ENCODE measurements at regions not wholly inside any gene's neighbourhood (a gene's known extent, or its start where the extent isn't known, plus 50 kb on each side); places are given as distances from the start of the nearest gene placed in this dataset.

- H4K20me1 ChIP-seq = no peaks in the 10 kb centered on the region
- H3K4me3 ChIP-seq = no peak overlapping the region
- no peaks in the 10 kb centered on the region for H3K27me3 ChIP-seq
- H3K27ac ChIP-seq = no peak overlapping the region
- no peak for TF ChIP-seq Cebpa-rat (IDR thresholded peaks at IDR 0.05)
- H3K36me3 ChIP-seq = no peaks in the 10 kb centered on the region
- no peak overlapping the region for H3K4me2 ChIP-seq
- peaks cover 16% of the 10 kb centered on the region for H3K9me3 ChIP-seq
- H3K9ac ChIP-seq = no peak overlapping the region
- H3K4me1 ChIP-seq = no peaks in the 10 kb centered on the region
These were observed 218.7 kb downstream of the FAM76B start for GRCh38 chr11:95570845-95571244.

GRCh38 chr11:95569207-95569606 lies 220.4 kb downstream of the FAM76B start:
- Histone ChIP-seq H3K36me3 (no peaks in the 10 kb centered on the region), H3K9me3 (peaks cover 16% of the 10 kb centered on the region), H3K4me1 (no peaks in the 10 kb centered on the region), H3K27ac (no peak overlapping the region), H3K4me3 (no peak overlapping the region), H3K27me3 (no peaks in the 10 kb centered on the region), H3K4me2 (no peak overlapping the region), H3K9ac (no peak overlapping the region), H4K20me1 (no peaks in the 10 kb centered on the region)
- no peak for TF ChIP-seq Cebpa-rat (IDR thresholded peaks at IDR 0.05)

- H3K4me2 ChIP-seq = no peak overlapping the region
- no peaks in the 10 kb centered on the region for H3K27me3 ChIP-seq
- H3K9ac ChIP-seq = no peak overlapping the region
- H3K4me1 ChIP-seq = no peaks in the 10 kb centered on the region
- no peaks in the 10 kb centered on the region for H4K20me1 ChIP-seq
- no peak for TF ChIP-seq Cebpa-rat (IDR thresholded peaks at IDR 0.05)
- no peak overlapping the region for H3K27ac ChIP-seq
- no peaks in the 10 kb centered on the region for H3K36me3 ChIP-seq
- H3K9me3 ChIP-seq = peaks cover 16% of the 10 kb centered on the region
- H3K4me3 ChIP-seq = no peak overlapping the region
These were observed 221.3 kb downstream of the FAM76B start for GRCh38 chr11:95568281-95568680.

GRCh38 chr11:95567685-95568084 lies 221.9 kb downstream of the FAM76B start:
- Histone ChIP-seq H3K4me2 (no peak overlapping the region), H3K9me3 (peaks cover 16% of the 10 kb centered on the region), H3K4me3 (no peak overlapping the region), H3K36me3 (no peaks in the 10 kb centered on the region), H3K27ac (no peak overlapping the region), H3K9ac (no peak overlapping the region), H3K27me3 (no peaks in the 10 kb centered on the region), H4K20me1 (no peaks in the 10 kb centered on the region), H3K4me1 (no peaks in the 10 kb centered on the region)
- TF ChIP-seq Cebpa-rat (IDR thresholded peaks at IDR 0.05) = no peak

GRCh38 chr11:95566211-95566610 lies 223.4 kb downstream of the FAM76B start:
- TF ChIP-seq Cebpa-rat (IDR thresholded peaks at IDR 0.05) = no peak
- peaks cover 16% of the 10 kb centered on the region for H3K9me3 ChIP-seq
- H3K4me1 ChIP-seq = no peaks in the 10 kb centered on the region
- H3K9ac ChIP-seq = no peak overlapping the region
- no peaks in the 10 kb centered on the region for H3K27me3 ChIP-seq
- H3K4me2 ChIP-seq = no peak overlapping the region
- no peak overlapping the region for H3K27ac ChIP-seq
- H3K36me3 ChIP-seq = no peaks in the 10 kb centered on the region
- no peaks in the 10 kb centered on the region for H4K20me1 ChIP-seq
- H3K4me3 ChIP-seq = no peak overlapping the region

GRCh38 chr11:95565724-95566141 lies 223.8 kb downstream of the FAM76B start:
- Histone ChIP-seq H4K20me1 (no peaks in the 10 kb centered on the region), H3K27me3 (no peaks in the 10 kb centered on the region), H3K4me3 (no peak overlapping the region), H3K36me3 (no peaks in the 10 kb centered on the region), H3K9ac (no peak overlapping the region), H3K27ac (no peak overlapping the region), H3K4me1 (no peaks in the 10 kb centered on the region), H3K9me3 (peaks cover 16% of the 10 kb centered on the region), H3K4me2 (no peak overlapping the region)
- TF ChIP-seq Cebpa-rat (IDR thresholded peaks at IDR 0.05) = no peak

GRCh38 chr11:95563859-95564258 lies 225.7 kb downstream of the FAM76B start:
- no peaks in the 10 kb centered on the region for H3K36me3 ChIP-seq
- H3K4me3 ChIP-seq = no peak overlapping the region
- no peak for TF ChIP-seq Cebpa-rat (IDR thresholded peaks at IDR 0.05)
- no peak overlapping the region for H3K9ac ChIP-seq
- H3K4me2 ChIP-seq = 0 out of 2 replicates have a peak overlapping the region, but pooled peaks have one; percentile 18
- peaks cover 5% of the 10 kb centered on the region for H3K9me3 ChIP-seq
- no peaks in the 10 kb centered on the region for H4K20me1 ChIP-seq
- H3K4me1 ChIP-seq = no peaks in the 10 kb centered on the region
- no peaks in the 10 kb centered on the region for H3K27me3 ChIP-seq
- no peak overlapping the region for H3K27ac ChIP-seq

GRCh38 chr11:95563173-95563572 lies 226.4 kb downstream of the FAM76B start:
- no peak overlapping the region for H3K9ac ChIP-seq
- no peaks in the 10 kb centered on the region for H4K20me1 ChIP-seq
- no peaks in the 10 kb centered on the region for H3K27me3 ChIP-seq
- no peak for TF ChIP-seq Cebpa-rat (IDR thresholded peaks at IDR 0.05)
- no peaks in the 10 kb centered on the region for H3K9me3 ChIP-seq
- H3K4me2 ChIP-seq = no peak overlapping the region
- H3K4me1 ChIP-seq = no peaks in the 10 kb centered on the region
- no peak overlapping the region for H3K4me3 ChIP-seq
- H3K36me3 ChIP-seq = no peaks in the 10 kb centered on the region
- H3K27ac ChIP-seq = no peak overlapping the region

- Histone ChIP-seq H3K4me3 (no peak overlapping the region), H3K36me3 (no peaks in the 10 kb centered on the region), H3K4me2 (no peak overlapping the region), H3K9me3 (no peaks in the 10 kb centered on the region), H3K9ac (no peak overlapping the region), H3K4me1 (no peaks in the 10 kb centered on the region), H3K27me3 (no peaks in the 10 kb centered on the region), H4K20me1 (no peaks in the 10 kb centered on the region), H3K27ac (no peak overlapping the region)
- TF ChIP-seq Cebpa-rat (IDR thresholded peaks at IDR 0.05) = no peak
These were observed 227.2 kb downstream of the FAM76B start for GRCh38 chr11:95562196-95562921.

- Histone ChIP-seq H3K9me3 (no peaks in the 10 kb centered on the region), H3K36me3 (no peaks in the 10 kb centered on the region), H3K4me1 (no peaks in the 10 kb centered on the region), H3K4me2 (no peak overlapping the region), H3K9ac (no peak overlapping the region), H3K27me3 (no peaks in the 10 kb centered on the region), H3K27ac (no peak overlapping the region), H4K20me1 (no peaks in the 10 kb centered on the region), H3K4me3 (no peak overlapping the region)
- no peak for TF ChIP-seq Cebpa-rat (IDR thresholded peaks at IDR 0.05)
These were observed 229.7 kb downstream of the FAM76B start for GRCh38 chr11:95559899-95560298.

- no peaks in the 10 kb centered on the region for H3K9me3 ChIP-seq
These were observed 232.2 kb downstream of the FAM76B start for GRCh38 chr11:95557376-95557775.

More at GRCh38 chr11:95557376-95557775, 232.2 kb downstream of the FAM76B start:
- no peak for TF ChIP-seq Cebpa-rat (IDR thresholded peaks at IDR 0.05)
- H3K4me2 ChIP-seq = no peak overlapping the region
- H3K27me3 ChIP-seq = no peaks in the 10 kb centered on the region
- no peaks in the 10 kb centered on the region for H3K4me1 ChIP-seq
- H3K36me3 ChIP-seq = no peaks in the 10 kb centered on the region
- no peaks in the 10 kb centered on the region for H4K20me1 ChIP-seq
- no peak overlapping the region for H3K27ac ChIP-seq
- H3K9ac ChIP-seq = no peak overlapping the region
- no peak overlapping the region for H3K4me3 ChIP-seq
